Astrocyte (in vitro differentiated cells and primary cell): ENCODE measurements at regions not wholly inside any gene's neighbourhood (a gene's known extent, or its start where the extent isn't known, plus 50 kb on each side); places are given as distances from the start of the nearest gene placed in this dataset.

Experiments
- EZH2 ChIP-seq: IDR thresholded peaks from 2 replicates; pipeline ENCODE4 v1.6.1; 2012; ENCODE audit warnings: mild to moderate bottlenecking, low read length, inconsistent platforms; ENCODE audit not compliant: insufficient read depth
- TF ChIP-seq, protein P1 (sequence below): IDR thresholded peaks from 2 replicates; pipeline ENCODE4 v1.5.1; 2011; ENCODE audit warnings: low read depth, mild to moderate bottlenecking, inconsistent platforms, low read length, moderate library complexity; ENCODE audit not compliant: insufficient read depth

DNA sequence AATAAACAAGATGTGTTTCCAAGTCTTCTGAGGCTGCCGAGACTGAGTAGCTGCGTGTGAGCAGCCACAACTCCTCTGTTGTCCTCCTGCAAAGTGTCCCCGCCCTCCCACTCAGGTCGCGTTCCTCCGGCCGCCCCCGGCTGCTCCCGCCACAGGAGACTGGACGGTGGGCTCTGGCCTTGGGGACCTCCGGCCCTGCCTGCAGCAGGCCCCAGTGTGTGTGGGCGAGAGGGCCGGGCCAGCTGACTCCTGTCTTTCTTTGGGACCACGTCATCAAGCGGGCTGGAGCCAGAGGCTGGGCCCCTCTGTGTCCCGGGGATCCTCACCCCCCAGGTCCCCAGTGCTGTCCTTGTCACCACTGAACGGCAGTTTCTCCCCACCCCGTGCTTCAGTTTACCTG, 175.3 kb downstream of the NPIPB11 start:
- TF ChIP-seq, protein P1, sequence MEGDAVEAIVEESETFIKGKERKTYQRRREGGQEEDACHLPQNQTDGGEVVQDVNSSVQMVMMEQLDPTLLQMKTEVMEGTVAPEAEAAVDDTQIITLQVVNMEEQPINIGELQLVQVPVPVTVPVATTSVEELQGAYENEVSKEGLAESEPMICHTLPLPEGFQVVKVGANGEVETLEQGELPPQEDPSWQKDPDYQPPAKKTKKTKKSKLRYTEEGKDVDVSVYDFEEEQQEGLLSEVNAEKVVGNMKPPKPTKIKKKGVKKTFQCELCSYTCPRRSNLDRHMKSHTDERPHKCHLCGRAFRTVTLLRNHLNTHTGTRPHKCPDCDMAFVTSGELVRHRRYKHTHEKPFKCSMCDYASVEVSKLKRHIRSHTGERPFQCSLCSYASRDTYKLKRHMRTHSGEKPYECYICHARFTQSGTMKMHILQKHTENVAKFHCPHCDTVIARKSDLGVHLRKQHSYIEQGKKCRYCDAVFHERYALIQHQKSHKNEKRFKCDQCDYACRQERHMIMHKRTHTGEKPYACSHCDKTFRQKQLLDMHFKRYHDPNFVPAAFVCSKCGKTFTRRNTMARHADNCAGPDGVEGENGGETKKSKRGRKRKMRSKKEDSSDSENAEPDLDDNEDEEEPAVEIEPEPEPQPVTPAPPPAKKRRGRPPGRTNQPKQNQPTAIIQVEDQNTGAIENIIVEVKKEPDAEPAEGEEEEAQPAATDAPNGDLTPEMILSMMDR: no peak
- TF ChIP-seq EZH2: no peak
